ENCODE measurements at regions not wholly inside any gene's neighbourhood (a gene's known extent, or its start where the extent isn't known, plus 50 kb on each side); places are given as distances from the start of the nearest gene placed in this dataset.

DNA sequence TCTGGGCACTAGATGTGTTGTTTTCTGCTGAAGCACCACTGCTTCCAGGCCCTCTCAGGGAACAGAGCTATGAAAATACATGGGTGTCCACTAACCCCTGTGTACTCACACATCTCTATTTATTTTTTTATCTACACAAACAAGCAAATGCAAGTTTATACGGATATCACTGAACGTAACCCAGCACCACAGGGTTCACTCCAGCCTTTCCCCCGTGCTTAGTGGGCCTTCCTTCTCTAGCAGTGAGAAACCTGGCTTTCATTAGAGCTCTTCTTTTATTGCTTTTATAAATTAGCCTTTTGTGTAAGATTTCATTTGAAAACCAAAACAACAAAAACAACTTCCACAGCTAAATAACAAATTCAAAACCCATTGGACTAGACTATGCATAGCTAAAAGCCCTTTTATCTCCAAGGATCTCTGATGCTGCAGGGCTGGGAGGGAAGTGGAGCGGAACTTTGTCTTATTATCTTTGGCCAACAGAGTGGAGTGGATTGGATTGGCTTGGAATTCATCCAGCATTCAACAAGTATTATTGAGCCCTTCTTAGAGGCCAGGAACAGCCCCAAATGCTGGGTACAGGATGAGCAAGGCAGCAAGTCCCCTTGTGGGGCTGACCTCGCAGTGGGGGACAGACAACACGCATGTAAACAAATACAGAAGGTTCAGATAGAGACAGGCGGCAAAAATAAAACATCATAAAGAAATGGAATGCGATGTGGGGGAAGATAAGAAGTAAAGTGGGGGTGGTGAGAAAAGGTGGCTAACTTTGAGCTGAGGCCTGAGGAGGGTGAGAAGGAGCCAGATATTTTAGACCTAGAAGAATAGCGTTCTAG lies 371.8 kb upstream of the POU3F1 start:
- H2AFZ ChIP-seq = no peak overlapping the region
- DNase-seq (ENCODE audit: low spot score) (no peak), ATAC-seq (no peak)
- H3F3A ChIP-seq (replicated peaks; ENCODE audit: low read depth) = no peaks in the 10 kb centered on the region
- peaks cover 53% of the 10 kb centered on the region for H3K9me3 Mint-ChIP-seq
- TF ChIP-seq STAT1 (IDR thresholded peaks at IDR 0.05; ENCODE audit: unreplicated experiment) (no peak), CREB1 (CRISPR knock-in tag; IDR thresholded peaks at IDR 0.05; ENCODE audit: low read depth) (no peak), JUNB (IDR thresholded peaks at IDR 0.05; ENCODE audit: unreplicated experiment) (no peak), EZH2phosphoT487 (IDR thresholded peaks at IDR 0.05; ENCODE audit: unreplicated experiment) (no peak), EZH2 (IDR thresholded peaks at IDR 0.05; ENCODE audit: low read depth, unreplicated experiment) (no peak), ZNF114 (CRISPR knock-in tag; IDR thresholded peaks at IDR 0.05) (no peak), NANOG (IDR thresholded peaks at IDR 0.05; ENCODE audit: borderline replicate concordance) (no peak), ZNF331 (CRISPR knock-in tag; IDR thresholded peaks at IDR 0.05; ENCODE audit: low read depth) (no peak), POLR2AphosphoS5 (IDR thresholded peaks at IDR 0.05; ENCODE audit: low read depth) (no peak)
- TF ChIP-seq, protein P1, sequence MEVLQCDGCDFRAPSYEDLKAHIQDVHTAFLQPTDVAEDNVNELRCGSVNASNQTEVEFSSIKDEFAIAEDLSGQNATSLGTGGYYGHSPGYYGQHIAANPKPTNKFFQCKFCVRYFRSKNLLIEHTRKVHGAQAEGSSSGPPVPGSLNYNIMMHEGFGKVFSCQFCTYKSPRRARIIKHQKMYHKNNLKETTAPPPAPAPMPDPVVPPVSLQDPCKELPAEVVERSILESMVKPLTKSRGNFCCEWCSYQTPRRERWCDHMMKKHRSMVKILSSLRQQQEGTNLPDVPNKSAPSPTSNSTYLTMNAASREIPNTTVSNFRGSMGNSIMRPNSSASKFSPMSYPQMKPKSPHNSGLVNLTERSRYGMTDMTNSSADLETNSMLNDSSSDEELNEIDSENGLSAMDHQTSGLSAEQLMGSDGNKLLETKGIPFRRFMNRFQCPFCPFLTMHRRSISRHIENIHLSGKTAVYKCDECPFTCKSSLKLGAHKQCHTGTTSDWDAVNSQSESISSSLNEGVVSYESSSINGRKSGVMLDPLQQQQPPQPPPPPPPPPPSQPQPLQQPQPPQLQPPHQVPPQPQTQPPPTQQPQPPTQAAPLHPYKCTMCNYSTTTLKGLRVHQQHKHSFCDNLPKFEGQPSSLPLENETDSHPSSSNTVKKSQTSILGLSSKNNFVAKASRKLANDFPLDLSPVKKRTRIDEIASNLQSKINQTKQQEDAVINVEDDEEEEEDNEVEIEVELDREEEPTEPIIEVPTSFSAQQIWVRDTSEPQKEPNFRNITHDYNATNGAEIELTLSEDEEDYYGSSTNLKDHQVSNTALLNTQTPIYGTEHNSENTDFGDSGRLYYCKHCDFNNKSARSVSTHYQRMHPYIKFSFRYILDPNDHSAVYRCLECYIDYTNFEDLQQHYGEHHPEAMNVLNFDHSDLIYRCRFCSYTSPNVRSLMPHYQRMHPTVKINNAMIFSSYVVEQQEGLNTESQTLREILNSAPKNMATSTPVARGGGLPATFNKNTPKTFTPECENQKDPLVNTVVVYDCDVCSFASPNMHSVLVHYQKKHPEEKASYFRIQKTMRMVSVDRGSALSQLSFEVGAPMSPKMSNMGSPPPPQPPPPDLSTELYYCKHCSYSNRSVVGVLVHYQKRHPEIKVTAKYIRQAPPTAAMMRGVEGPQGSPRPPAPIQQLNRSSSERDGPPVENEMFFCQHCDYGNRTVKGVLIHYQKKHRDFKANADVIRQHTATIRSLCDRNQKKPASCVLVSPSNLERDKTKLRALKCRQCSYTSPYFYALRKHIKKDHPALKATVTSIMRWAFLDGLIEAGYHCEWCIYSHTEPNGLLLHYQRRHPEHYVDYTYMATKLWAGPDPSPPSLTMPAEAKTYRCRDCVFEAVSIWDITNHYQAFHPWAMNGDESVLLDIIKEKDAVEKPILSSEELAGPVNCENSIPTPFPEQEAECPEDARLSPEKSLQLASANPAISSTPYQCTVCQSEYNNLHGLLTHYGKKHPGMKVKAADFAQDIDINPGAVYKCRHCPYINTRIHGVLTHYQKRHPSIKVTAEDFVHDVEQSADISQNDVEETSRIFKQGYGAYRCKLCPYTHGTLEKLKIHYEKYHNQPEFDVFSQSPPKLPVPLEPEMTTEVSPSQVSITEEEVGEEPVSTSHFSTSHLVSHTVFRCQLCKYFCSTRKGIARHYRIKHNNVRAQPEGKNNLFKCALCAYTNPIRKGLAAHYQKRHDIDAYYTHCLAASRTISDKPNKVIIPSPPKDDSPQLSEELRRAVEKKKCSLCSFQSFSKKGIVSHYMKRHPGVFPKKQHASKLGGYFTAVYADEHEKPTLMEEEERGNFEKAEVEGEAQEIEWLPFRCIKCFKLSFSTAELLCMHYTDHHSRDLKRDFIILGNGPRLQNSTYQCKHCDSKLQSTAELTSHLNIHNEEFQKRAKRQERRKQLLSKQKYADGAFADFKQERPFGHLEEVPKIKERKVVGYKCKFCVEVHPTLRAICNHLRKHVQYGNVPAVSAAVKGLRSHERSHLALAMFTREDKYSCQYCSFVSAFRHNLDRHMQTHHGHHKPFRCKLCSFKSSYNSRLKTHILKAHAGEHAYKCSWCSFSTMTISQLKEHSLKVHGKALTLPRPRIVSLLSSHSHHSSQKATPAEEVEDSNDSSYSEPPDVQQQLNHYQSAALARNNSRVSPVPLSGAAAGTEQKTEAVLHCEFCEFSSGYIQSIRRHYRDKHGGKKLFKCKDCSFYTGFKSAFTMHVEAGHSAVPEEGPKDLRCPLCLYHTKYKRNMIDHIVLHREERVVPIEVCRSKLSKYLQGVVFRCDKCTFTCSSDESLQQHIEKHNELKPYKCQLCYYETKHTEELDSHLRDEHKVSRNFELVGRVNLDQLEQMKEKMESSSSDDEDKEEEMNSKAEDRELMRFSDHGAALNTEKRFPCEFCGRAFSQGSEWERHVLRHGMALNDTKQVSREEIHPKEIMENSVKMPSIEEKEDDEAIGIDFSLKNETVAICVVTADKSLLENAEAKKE (CRISPR knock-in tag; IDR thresholded peaks at IDR 0.05) = no peak
- TF ChIP-seq, protein P2, sequence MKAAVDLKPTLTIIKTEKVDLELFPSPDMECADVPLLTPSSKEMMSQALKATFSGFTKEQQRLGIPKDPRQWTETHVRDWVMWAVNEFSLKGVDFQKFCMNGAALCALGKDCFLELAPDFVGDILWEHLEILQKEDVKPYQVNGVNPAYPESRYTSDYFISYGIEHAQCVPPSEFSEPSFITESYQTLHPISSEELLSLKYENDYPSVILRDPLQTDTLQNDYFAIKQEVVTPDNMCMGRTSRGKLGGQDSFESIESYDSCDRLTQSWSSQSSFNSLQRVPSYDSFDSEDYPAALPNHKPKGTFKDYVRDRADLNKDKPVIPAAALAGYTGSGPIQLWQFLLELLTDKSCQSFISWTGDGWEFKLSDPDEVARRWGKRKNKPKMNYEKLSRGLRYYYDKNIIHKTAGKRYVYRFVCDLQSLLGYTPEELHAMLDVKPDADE (IDR thresholded peaks at IDR 0.05) = no peak
- TF ChIP-seq, protein P3, sequence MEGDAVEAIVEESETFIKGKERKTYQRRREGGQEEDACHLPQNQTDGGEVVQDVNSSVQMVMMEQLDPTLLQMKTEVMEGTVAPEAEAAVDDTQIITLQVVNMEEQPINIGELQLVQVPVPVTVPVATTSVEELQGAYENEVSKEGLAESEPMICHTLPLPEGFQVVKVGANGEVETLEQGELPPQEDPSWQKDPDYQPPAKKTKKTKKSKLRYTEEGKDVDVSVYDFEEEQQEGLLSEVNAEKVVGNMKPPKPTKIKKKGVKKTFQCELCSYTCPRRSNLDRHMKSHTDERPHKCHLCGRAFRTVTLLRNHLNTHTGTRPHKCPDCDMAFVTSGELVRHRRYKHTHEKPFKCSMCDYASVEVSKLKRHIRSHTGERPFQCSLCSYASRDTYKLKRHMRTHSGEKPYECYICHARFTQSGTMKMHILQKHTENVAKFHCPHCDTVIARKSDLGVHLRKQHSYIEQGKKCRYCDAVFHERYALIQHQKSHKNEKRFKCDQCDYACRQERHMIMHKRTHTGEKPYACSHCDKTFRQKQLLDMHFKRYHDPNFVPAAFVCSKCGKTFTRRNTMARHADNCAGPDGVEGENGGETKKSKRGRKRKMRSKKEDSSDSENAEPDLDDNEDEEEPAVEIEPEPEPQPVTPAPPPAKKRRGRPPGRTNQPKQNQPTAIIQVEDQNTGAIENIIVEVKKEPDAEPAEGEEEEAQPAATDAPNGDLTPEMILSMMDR (conservative IDR thresholded peaks at IDR 0.05; ENCODE audit: low read depth in 2 of 2) = no peak
- TF ChIP-seq, protein P4, sequence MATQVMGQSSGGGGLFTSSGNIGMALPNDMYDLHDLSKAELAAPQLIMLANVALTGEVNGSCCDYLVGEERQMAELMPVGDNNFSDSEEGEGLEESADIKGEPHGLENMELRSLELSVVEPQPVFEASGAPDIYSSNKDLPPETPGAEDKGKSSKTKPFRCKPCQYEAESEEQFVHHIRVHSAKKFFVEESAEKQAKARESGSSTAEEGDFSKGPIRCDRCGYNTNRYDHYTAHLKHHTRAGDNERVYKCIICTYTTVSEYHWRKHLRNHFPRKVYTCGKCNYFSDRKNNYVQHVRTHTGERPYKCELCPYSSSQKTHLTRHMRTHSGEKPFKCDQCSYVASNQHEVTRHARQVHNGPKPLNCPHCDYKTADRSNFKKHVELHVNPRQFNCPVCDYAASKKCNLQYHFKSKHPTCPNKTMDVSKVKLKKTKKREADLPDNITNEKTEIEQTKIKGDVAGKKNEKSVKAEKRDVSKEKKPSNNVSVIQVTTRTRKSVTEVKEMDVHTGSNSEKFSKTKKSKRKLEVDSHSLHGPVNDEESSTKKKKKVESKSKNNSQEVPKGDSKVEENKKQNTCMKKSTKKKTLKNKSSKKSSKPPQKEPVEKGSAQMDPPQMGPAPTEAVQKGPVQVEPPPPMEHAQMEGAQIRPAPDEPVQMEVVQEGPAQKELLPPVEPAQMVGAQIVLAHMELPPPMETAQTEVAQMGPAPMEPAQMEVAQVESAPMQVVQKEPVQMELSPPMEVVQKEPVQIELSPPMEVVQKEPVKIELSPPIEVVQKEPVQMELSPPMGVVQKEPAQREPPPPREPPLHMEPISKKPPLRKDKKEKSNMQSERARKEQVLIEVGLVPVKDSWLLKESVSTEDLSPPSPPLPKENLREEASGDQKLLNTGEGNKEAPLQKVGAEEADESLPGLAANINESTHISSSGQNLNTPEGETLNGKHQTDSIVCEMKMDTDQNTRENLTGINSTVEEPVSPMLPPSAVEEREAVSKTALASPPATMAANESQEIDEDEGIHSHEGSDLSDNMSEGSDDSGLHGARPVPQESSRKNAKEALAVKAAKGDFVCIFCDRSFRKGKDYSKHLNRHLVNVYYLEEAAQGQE (IDR thresholded peaks at IDR 0.05; ENCODE audit: unreplicated experiment) = no peak
- peaks cover under 1% of the 10 kb centered on the region; the same call in 1 of the 2 replicates for H3K79me2 ChIP-seq (replicated peaks; ENCODE audit: insufficient read depth)
- H3K27ac Mint-ChIP-seq = no peak overlapping the region
- no peak overlapping the region for H3K4me3 ChIP-seq
- no peak overlapping the region for H3K4me3 Mint-ChIP-seq
- H3K27ac ChIP-seq (ENCODE audit: low read depth) = no peak overlapping the region
- peaks cover 11% of the 10 kb centered on the region for H3K4me1 Mint-ChIP-seq
- peaks cover 50% of the 10 kb centered on the region for H3K36me3 Mint-ChIP-seq (ENCODE audit: low read depth)
- H3K4me1 ChIP-seq (ENCODE audit: insufficient read depth) = peaks cover 13% of the 10 kb centered on the region
- no peak overlapping the region for H3K4me2 ChIP-seq
- 0 out of 2 replicates have a peak, but pooled peaks cover 12% of the 10 kb centered on the region for H3K9me2 ChIP-seq (ENCODE audit: insufficient read depth)
- no peaks in the 10 kb centered on the region for H4K20me1 ChIP-seq (replicated peaks; ENCODE audit: insufficient read depth)
- peaks cover 3% of the 10 kb centered on the region; the same call in 1 of the 2 replicates for H3K36me3 ChIP-seq (ENCODE audit: insufficient read depth)
- peaks cover 9% of the 10 kb centered on the region for H3K27me3 Mint-ChIP-seq (ENCODE audit: insufficient read depth, low read depth, poor library complexity)
- H3K27me3 ChIP-seq (ENCODE audit: insufficient read depth) = no peaks in the 10 kb centered on the region

All from GM23338 (cell line).